K562 (cell line): ENCODE measurements at regions not wholly inside any gene's neighbourhood (a gene's known extent, or its start where the extent isn't known, plus 50 kb on each side); places are given as distances from the start of the nearest gene placed in this dataset.

ENCODE experiments used
- ATAC-seq: fragments of 200-7000 bp; cut with Tn5 transposase; 3 replicates; pipeline ENCODE4 v1.9.1; 2020; ENCODE audit warnings: moderate library complexity
- BruUV-seq: library from RNA; stranded (reverse); fragments of 400-500 nt; replicated peaks from 2 replicates; lab custom pipeline; 2021; lab: Mats Ljungman, UMichigan
- CTCF ChIA-PET: fragments of 300-600 bp; formaldehyde crosslinking; extraction: SDS; loops from one replicate; lab custom pipeline; 2021; ENCODE audit warnings: low intra/inter-chr PET ratio; lab: Yijun Ruan, JAX
- POLR2A ChIA-PET: fragments of 300-600, 350-650 bp; sonication (Branson Sonifier 250); formaldehyde crosslinking; extraction: SDS; loops from one replicate; lab custom pipeline; 2021; ENCODE audit warnings: antibody characterized with exemption, inconsistent platforms; lab: Yijun Ruan, JAX
- DNase-seq, 4 experiments: peaks; one replicate each; pipeline versions ENCODE4 v3.0.0 to v3.0.0-alpha.2; 2011 to 2018; ENCODE audit warnings: low spot score in 3 of 4, mixed read lengths in 3 of 4; ENCODE audit errors: extremely low read depth in 1 of 4
- FAIRE-seq: peaks from 2 replicates; lab custom pipeline; 2011; peaks lifted over from hg19 to GRCh38; lab: Jason Lieb, UNC
- H2AFZ ChIP-seq: 2 replicates; pipeline ENCODE4 v1.6.0; 2011; ENCODE audit warnings: low read depth, low read length, control low read depth, inconsistent platforms
- H3K27ac ChIP-seq: fragments of 200-600 bp; 3 replicates; pipeline ENCODE4 v1.8.0; 2011; ENCODE audit warnings: low read depth, mild to moderate bottlenecking, control low read depth, inconsistent platforms, low read length, moderate library complexity, mixed read lengths; ENCODE audit errors: extremely low read depth
- H3K27me3 ChIP-seq, 2 experiments: fragments of 300-600 bp in 1 of 2; 2 replicates in 1 of 2; 3 replicates in 1 of 2; pipeline versions ENCODE4 v1.6.0 to v1.8.0; 2011; ENCODE audit warnings: inconsistent platforms in 2 of 2, low read length in 2 of 2, mild to moderate bottlenecking in 1 of 2, mixed read lengths in 1 of 2, moderate library complexity in 1 of 2; ENCODE audit not compliant: control insufficient read depth in 2 of 2, insufficient read depth in 2 of 2
- H3K36me3 ChIP-seq: fragments of 300-600 bp; 3 replicates; pipeline ENCODE4 v1.8.0; 2011; ENCODE audit warnings: mild to moderate bottlenecking, low read length, inconsistent platforms; ENCODE audit not compliant: control insufficient read depth, insufficient read depth
- H3K4me1 ChIP-seq, 2 experiments: fragments of 200-600 bp in 1 of 2; replicated peaks in 1 of 2; 2 replicates in 1 of 2; 3 replicates in 1 of 2; pipeline versions ENCODE4 v1.5.1 to v1.8.0; 2011; ENCODE audit warnings: inconsistent platforms in 2 of 2, low read length in 2 of 2, mild to moderate bottlenecking in 1 of 2, mixed read lengths in 1 of 2, moderate library complexity in 1 of 2; ENCODE audit not compliant: control insufficient read depth in 2 of 2, insufficient read depth in 2 of 2
- H3K4me2 ChIP-seq: 2 replicates; pipeline ENCODE4 v1.6.1; 2011; ENCODE audit warnings: low read length, control low read depth, inconsistent platforms, mixed read lengths; ENCODE audit not compliant: insufficient read depth
- H3K4me3 ChIP-seq: fragments of 200-600 bp; sonication (generic), shearing (Covaris generic); 2 replicates; pipeline ENCODE4 v1.5.1; 2016; ENCODE audit warnings: control low read depth, inconsistent platforms
- H3K79me2 ChIP-seq: fragments of 200-600 bp; 3 replicates; pipeline ENCODE4 v1.8.0; 2011; ENCODE audit warnings: low read length, inconsistent platforms; ENCODE audit not compliant: control insufficient read depth, insufficient read depth
- H3K9ac ChIP-seq, 2 experiments: 2 replicates each; pipeline versions ENCODE4 v1.6.0 to v1.6.1; 2011; ENCODE audit warnings: low read depth in 2 of 2, low read length in 2 of 2, control low read depth in 1 of 2, inconsistent platforms in 1 of 2, mild to moderate bottlenecking in 1 of 2, mixed read lengths in 1 of 2; ENCODE audit not compliant: insufficient read depth in 1 of 2
- H3K9me1 ChIP-seq: one replicate; pipeline ENCODE4 v1.6.0; 2011; ENCODE audit warnings: inconsistent platforms, mild to moderate bottlenecking, low read length, moderate library complexity; ENCODE audit not compliant: control insufficient read depth, insufficient read depth
- H3K9me3 ChIP-seq: replicated peaks from 2 replicates; pipeline ENCODE4 v1.5.1; 2011; ENCODE audit warnings: low read depth, low read length, inconsistent platforms; ENCODE audit not compliant: control insufficient read depth, insufficient read depth
- H4K20me1 ChIP-seq: replicated peaks from 2 replicates; pipeline ENCODE4 v1.6.1; 2011; ENCODE audit warnings: low read length, inconsistent platforms, mixed read lengths; ENCODE audit not compliant: control insufficient read depth, insufficient read depth
- CEBPG ChIP-seq, 3 experiments: fragments of 200-800 bp in 1 of 3; sonication (Bioruptor generic) in 1 of 3; sonication (generic) in 1 of 3; formaldehyde crosslinking in 1 of 3; IDR thresholded peaks in 2 of 3; conservative IDR thresholded peaks in 1 of 3; 2 replicates each; pipeline versions ENCODE4 v1.6.1 to v1.8.0; 2016 to 2022; ENCODE audit warnings: missing compliant biosample characterization in 2 of 3, missing genetic modification characterization in 2 of 3, mild to moderate bottlenecking in 1 of 3, missing genetic modification reagents in 1 of 3
- MCM5 ChIP-seq: fragments of 450-650 bp; IDR thresholded peaks from 2 replicates; pipeline ENCODE4 v1.6.1; 2016; ENCODE audit warnings: low read depth
- PRMT5 ChIP-seq: sonication (generic); formaldehyde crosslinking; IDR thresholded peaks from 2 replicates; pipeline ENCODE4 v1.5.0; 2020; ENCODE audit warnings: missing genetic modification reagents
- SIN3A ChIP-seq, 2 experiments: fragments of 150-350 bp in 1 of 2; IDR thresholded peaks; 2 replicates each; pipeline ENCODE4 v1.6.1; 2011 to 2016; ENCODE audit warnings: borderline replicate concordance in 2 of 2, low read depth in 2 of 2, low read length in 2 of 2, mild to moderate bottlenecking in 2 of 2, moderate library complexity in 2 of 2; ENCODE audit not compliant: control insufficient read depth in 1 of 2
- SUPT5H ChIP-seq: fragments of 450-650 bp; IDR thresholded peaks from 2 replicates; pipeline ENCODE4 v1.6.1; 2016
- ZNF583 ChIP-seq: fragments of 250-450 bp; sonication (Bioruptor Pico); IDR thresholded peaks from 2 replicates; pipeline ENCODE4 v1.4.0; 2020
- ZNF766 ChIP-seq: fragments of 200-800 bp; sonication (Bioruptor generic); conservative IDR thresholded peaks from 2 replicates; pipeline ENCODE4 v1.6.1; 2016; ENCODE audit warnings: missing genetic modification characterization, missing compliant biosample characterization
- WGBS: fragments of 100-300 bp; shearing (Covaris generic); methylation state at CpG from one replicate; pipeline ENCODE4 v1.1.6; 2016; ENCODE audit warnings: low coverage, mixed read lengths; ENCODE audit not compliant: insufficient coverage; ENCODE audit errors: missing lambda C conversion rate; 5-methylcytosine and 5-hydroxymethylcytosine counted together
- in situ Hi-C: fragments of 300-500 bp; cut with MboI; formaldehyde crosslinking; loops from 4 replicates; pipeline ENCODE4 v1.15.0; 2018; ENCODE audit warnings: inconsistent platforms, mixed read lengths
- intact Hi-C: fragments of 100-400 bp; cut with micrococcal nuclease; formaldehyde crosslinking; loops from 2 replicates; pipeline ENCODE4 v1.14.2; 2022
- TF ChIP-seq, protein P1 (sequence below): fragments of 250-450 bp; sonication (Bioruptor Pico); IDR thresholded peaks from 2 replicates; pipeline ENCODE4 v1.4.0; 2020; ENCODE audit warnings: mild to moderate bottlenecking, moderate library complexity, borderline replicate concordance
- TF ChIP-seq, protein P2 (sequence below): fragments of 250-450 bp; sonication (Bioruptor Pico); IDR thresholded peaks from 2 replicates; pipeline ENCODE4 v1.9.0; 2021; ENCODE audit warnings: mild to moderate bottlenecking
- TF ChIP-seq, protein P3 (sequence below): fragments of 450-650 bp; formaldehyde crosslinking; IDR thresholded peaks from 2 replicates; pipeline ENCODE4 v1.4.0; 2020; ENCODE audit warnings: mild to moderate bottlenecking, mixed read lengths

DNA sequence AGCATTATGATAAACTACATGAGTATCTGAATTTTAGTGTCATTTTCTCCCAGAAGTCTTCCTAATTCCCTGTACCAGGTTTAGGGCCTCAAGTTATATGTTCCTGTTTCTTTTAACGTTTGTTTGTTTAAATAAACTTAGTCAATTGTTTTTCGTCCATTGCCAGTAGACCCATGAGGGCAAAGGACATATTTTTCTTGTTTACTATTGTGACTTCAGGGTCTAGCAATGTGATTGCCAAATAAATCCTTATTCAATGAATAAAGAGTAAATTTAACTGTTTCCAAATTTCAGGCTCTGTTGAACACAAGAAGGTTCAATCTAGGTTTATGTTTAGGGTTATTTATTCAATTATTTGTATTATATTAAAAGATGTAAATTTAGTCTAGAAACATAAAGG is 391.6 kb upstream of the MGAT4C start:
- no peak for FAIRE-seq
- intact Hi-C loops (no loop called here), in situ Hi-C loops (no loop called here)
- Histone ChIP-seq H2AFZ (no peak overlapping the region), H3K4me2 (no peak overlapping the region), H4K20me1 (no peaks in the 10 kb centered on the region), H3K4me1 (no peaks in the 10 kb centered on the region), H3K79me2 (no peaks in the 10 kb centered on the region), H3K27ac (no peak overlapping the region), H3K9me3 (no peaks in the 10 kb centered on the region), H3K9ac (no peak overlapping the region), H3K36me3 (no peaks in the 10 kb centered on the region), H3K9me1 (no peaks in the 10 kb centered on the region), H3K27me3 (no peaks in the 10 kb centered on the region), H3K4me3 (no peak overlapping the region)
- ChIA-PET CTCF (no interaction called here), POLR2A (no interaction called here)
- 0% methylated on average over 2 of the region's 2 CpGs for WGBS
- no peak for DNase-seq
- no peak for ATAC-seq
- BruUV-seq = no TSS peak
- TF ChIP-seq PRMT5 (CRISPR knock-in tag) (no peak), MCM5 (no peak), SUPT5H (no peak), ZNF583 (CRISPR knock-in tag) (no peak), CEBPG (CRISPR knock-in tag; IDR thresholded peaks at IDR 0.05) (no peak), CEBPG (tag; conservative IDR thresholded peaks at IDR 0.05 in 1 of 2, IDR thresholded peaks at IDR 0.05 in 1 of 2) (no peak), SIN3A (IDR thresholded peaks at IDR 0.05; ENCODE audit: borderline replicate concordance in 2 of 2, control insufficient read depth in 1 of 2, low read depth in 2 of 2, low read length in 2 of 2) (no peak), ZNF766 (no peak)
- TF ChIP-seq, protein P1, sequence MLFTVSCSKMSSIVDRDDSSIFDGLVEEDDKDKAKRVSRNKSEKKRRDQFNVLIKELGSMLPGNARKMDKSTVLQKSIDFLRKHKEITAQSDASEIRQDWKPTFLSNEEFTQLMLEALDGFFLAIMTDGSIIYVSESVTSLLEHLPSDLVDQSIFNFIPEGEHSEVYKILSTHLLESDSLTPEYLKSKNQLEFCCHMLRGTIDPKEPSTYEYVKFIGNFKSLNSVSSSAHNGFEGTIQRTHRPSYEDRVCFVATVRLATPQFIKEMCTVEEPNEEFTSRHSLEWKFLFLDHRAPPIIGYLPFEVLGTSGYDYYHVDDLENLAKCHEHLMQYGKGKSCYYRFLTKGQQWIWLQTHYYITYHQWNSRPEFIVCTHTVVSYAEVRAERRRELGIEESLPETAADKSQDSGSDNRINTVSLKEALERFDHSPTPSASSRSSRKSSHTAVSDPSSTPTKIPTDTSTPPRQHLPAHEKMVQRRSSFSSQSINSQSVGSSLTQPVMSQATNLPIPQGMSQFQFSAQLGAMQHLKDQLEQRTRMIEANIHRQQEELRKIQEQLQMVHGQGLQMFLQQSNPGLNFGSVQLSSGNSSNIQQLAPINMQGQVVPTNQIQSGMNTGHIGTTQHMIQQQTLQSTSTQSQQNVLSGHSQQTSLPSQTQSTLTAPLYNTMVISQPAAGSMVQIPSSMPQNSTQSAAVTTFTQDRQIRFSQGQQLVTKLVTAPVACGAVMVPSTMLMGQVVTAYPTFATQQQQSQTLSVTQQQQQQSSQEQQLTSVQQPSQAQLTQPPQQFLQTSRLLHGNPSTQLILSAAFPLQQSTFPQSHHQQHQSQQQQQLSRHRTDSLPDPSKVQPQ (CRISPR knock-in tag) = no peak
- TF ChIP-seq, protein P2, sequence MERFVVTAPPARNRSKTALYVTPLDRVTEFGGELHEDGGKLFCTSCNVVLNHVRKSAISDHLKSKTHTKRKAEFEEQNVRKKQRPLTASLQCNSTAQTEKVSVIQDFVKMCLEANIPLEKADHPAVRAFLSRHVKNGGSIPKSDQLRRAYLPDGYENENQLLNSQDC (CRISPR knock-in tag) = no peak
- TF ChIP-seq, protein P3, sequence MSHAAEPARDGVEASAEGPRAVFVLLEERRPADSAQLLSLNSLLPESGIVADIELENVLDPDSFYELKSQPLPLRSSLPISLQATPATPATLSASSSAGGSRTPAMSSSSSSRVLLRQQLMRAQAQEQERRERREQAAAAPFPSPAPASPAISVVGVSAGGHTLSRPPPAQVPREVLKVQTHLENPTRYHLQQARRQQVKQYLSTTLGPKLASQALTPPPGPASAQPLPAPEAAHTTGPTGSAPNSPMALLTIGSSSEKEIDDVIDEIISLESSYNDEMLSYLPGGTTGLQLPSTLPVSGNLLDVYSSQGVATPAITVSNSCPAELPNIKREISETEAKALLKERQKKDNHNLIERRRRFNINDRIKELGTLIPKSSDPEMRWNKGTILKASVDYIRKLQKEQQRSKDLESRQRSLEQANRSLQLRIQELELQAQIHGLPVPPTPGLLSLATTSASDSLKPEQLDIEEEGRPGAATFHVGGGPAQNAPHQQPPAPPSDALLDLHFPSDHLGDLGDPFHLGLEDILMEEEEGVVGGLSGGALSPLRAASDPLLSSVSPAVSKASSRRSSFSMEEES (CRISPR knock-in tag) = no peak
